GM12874 (cell line): ENCODE measurements at regions not wholly inside any gene's neighbourhood (a gene's known extent, or its start where the extent isn't known, plus 50 kb on each side); places are given as distances from the start of the nearest gene placed in this dataset.

Source experiments
- TF ChIP-seq, protein P1 (sequence below): IDR thresholded peaks from 2 replicates; pipeline ENCODE4 v1.5.1; 2011; ENCODE audit warnings: low read depth, mild to moderate bottlenecking, control low read depth, low read length, moderate library complexity; ENCODE audit not compliant: insufficient read depth

GRCh38 chr3:70861234-70861633, 548.8 kb upstream of the MDFIC2 start:
- TF ChIP-seq, protein P1, sequence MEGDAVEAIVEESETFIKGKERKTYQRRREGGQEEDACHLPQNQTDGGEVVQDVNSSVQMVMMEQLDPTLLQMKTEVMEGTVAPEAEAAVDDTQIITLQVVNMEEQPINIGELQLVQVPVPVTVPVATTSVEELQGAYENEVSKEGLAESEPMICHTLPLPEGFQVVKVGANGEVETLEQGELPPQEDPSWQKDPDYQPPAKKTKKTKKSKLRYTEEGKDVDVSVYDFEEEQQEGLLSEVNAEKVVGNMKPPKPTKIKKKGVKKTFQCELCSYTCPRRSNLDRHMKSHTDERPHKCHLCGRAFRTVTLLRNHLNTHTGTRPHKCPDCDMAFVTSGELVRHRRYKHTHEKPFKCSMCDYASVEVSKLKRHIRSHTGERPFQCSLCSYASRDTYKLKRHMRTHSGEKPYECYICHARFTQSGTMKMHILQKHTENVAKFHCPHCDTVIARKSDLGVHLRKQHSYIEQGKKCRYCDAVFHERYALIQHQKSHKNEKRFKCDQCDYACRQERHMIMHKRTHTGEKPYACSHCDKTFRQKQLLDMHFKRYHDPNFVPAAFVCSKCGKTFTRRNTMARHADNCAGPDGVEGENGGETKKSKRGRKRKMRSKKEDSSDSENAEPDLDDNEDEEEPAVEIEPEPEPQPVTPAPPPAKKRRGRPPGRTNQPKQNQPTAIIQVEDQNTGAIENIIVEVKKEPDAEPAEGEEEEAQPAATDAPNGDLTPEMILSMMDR: no peak

- TF ChIP-seq, protein P1: no peak
Measured at GRCh38 chr3:70857916-70858315, 545.5 kb upstream of the MDFIC2 start.

DNA sequence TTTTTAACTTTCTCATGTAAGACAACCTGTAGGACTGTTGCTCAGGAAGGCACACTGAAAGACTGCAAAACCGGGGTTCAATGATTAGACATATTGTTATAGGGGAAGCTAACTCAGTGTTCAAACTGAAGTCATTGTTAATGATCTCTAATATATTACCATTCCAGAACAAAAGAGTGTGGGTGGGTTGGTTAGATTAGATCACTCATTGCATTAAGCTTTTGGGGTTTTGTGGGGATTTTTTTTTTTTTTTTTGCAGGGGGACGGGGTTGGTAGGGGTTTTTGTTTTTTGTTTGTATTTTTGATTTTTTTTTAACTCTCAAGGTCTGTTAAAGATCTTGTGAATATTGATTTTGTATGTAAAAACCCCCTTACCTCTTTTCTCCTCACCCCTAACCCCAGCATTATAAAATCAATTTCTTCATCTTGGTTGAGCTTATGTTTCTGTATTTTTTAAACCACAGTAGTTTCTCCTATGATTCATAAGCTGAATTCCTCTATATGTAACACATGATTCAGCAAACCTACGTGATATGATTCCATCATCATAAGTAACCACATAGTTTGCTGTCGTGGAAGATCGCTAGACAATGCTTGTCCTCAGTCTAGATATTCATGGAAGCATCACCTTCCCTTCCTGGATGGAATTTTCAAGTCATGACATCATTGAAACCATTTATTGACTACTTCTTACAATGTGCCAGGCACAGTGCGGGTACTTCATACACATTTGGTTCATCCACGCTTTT, 544.1 kb upstream of the MDFIC2 start:
- TF ChIP-seq, protein P1: no peak

DNA sequence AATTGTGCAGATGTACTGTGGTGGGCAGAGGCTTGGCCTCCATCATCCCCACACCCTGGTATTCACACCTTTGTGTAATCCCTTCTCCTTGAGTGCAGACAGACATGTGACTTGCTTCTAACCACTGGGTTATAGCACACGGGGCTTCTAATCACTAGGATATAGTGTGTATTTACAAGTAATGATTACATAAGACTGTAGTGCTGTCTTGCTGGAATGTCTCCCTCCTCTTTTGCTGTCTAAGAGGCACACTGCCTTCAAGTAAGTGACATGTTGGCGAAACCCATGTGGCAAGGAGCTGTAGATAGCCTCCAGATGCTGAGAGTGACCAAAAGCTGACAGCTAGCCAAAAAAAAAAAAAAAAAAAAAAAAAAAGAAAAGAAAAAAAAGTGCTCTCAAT, 542.7 kb upstream of the MDFIC2 start:
- TF ChIP-seq, protein P1: no peak

GRCh38 chr3:70854108-70854507, 541.7 kb upstream of the MDFIC2 start:
- TF ChIP-seq, protein P1: no peak

GRCh38 chr3:70853161-70853944, 540.9 kb upstream of the MDFIC2 start:
- TF ChIP-seq, protein P1: no peak

DNA sequence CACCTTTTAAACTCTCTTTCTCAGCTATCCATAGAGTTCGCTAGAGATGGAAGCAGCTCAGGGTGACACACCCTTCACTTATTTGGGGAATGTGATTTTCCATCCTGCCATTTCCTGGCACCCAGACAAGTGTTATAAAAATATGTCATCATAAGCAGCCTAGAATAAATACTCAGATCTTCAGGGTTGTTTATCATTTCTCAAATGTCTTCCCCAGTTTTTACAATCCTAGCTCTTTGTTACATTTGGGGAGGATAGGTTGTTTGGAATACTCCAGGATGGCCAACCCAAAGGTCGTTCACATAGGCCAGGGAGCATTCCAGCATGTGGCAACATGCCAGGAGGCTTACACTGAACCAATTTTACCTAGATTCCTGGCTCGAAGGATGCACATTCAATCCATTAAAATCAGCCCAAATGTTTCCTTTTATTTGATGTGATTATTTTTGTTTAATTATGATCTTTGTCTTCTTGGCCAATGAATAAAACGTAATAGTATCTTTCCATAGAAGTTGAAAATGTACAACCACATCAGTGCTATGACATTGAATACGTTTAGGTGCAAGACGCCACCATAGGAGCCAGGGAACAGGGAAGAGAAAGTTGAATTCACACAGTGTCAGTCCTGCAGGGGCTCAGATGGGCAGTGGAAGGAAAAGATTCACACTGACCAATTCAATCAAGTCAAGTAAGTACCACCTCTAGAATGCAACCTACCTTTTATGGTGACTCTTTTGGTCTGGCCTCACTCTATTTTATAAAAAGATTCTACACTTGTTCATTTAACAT, 537.7 kb upstream of the MDFIC2 start:
- TF ChIP-seq, protein P1: no peak
